A673 (cell line): ENCODE measurements at regions not wholly inside any gene's neighbourhood (a gene's known extent, or its start where the extent isn't known, plus 50 kb on each side); places are given as distances from the start of the nearest gene placed in this dataset.

ENCODE experiments used
- CTCF ChIP-seq: fragments of 300-800, 200-600 bp; sonication (generic); conservative IDR thresholded peaks from 2 replicates; pipeline ENCODE4 v1.5.1; 2017; ENCODE audit warnings: low read depth, mild to moderate bottlenecking, antibody characterized with exemption, low read length, moderate library complexity, mixed read lengths
- EZH2 ChIP-seq: fragments of 200-600 bp; sonication (generic); IDR thresholded peaks from 2 replicates; pipeline ENCODE4 v1.6.1; 2017; ENCODE audit warnings: borderline replicate concordance, low read depth, mild to moderate bottlenecking, mixed read lengths, antibody characterized with exemption, low read length; ENCODE audit not compliant: poor library complexity, severe bottlenecking

- TF ChIP-seq CTCF: no peak
- TF ChIP-seq EZH2: no peak
Measured at GRCh38 chr21:38913120-38913892, 107.6 kb downstream of the ETS2 start.
